ENCODE measurements at regions not wholly inside any gene's neighbourhood (a gene's known extent, or its start where the extent isn't known, plus 50 kb on each side); places are given as distances from the start of the nearest gene placed in this dataset.

- no peak for TF ChIP-seq CTCF (conservative IDR thresholded peaks at IDR 0.05; ENCODE audit: low read length)
- TF ChIP-seq EZH2phosphoT487 (IDR thresholded peaks at IDR 0.05; ENCODE audit: borderline replicate concordance, low read depth, low read length): no peak
Measured at GRCh38 chr2:192571636-192572035, 376.9 kb upstream of the TMEFF2 start.
